K562 (cell line): ENCODE measurements at regions not wholly inside any gene's neighbourhood (a gene's known extent, or its start where the extent isn't known, plus 50 kb on each side); places are given as distances from the start of the nearest gene placed in this dataset.

ENCODE experiments used
- ATAC-seq: fragments of 200-7000 bp; cut with Tn5 transposase; 3 replicates; pipeline ENCODE4 v1.9.1; 2020; ENCODE audit warnings: moderate library complexity
- BruUV-seq: library from RNA; stranded (reverse); fragments of 400-500 nt; replicated peaks from 2 replicates; lab custom pipeline; 2021; lab: Mats Ljungman, UMichigan
- CTCF ChIA-PET: fragments of 300-600 bp; formaldehyde crosslinking; extraction: SDS; loops from one replicate; lab custom pipeline; 2021; ENCODE audit warnings: low intra/inter-chr PET ratio; lab: Yijun Ruan, JAX
- POLR2A ChIA-PET: fragments of 300-600, 350-650 bp; sonication (Branson Sonifier 250); formaldehyde crosslinking; extraction: SDS; loops from one replicate; lab custom pipeline; 2021; ENCODE audit warnings: antibody characterized with exemption, inconsistent platforms; lab: Yijun Ruan, JAX
- DNase-seq, 4 experiments: peaks; one replicate each; pipeline versions ENCODE4 v3.0.0 to v3.0.0-alpha.2; 2011 to 2018; ENCODE audit warnings: low spot score in 3 of 4, mixed read lengths in 3 of 4; ENCODE audit errors: extremely low read depth in 1 of 4
- FAIRE-seq: peaks from 2 replicates; lab custom pipeline; 2011; peaks lifted over from hg19 to GRCh38; lab: Jason Lieb, UNC
- H2AFZ ChIP-seq: 2 replicates; pipeline ENCODE4 v1.6.0; 2011; ENCODE audit warnings: low read depth, low read length, control low read depth, inconsistent platforms
- H3K27ac ChIP-seq: fragments of 200-600 bp; 3 replicates; pipeline ENCODE4 v1.8.0; 2011; ENCODE audit warnings: low read depth, mild to moderate bottlenecking, control low read depth, inconsistent platforms, low read length, moderate library complexity, mixed read lengths; ENCODE audit errors: extremely low read depth
- H3K27me3 ChIP-seq, 2 experiments: fragments of 300-600 bp in 1 of 2; 2 replicates in 1 of 2; 3 replicates in 1 of 2; pipeline versions ENCODE4 v1.6.0 to v1.8.0; 2011; ENCODE audit warnings: inconsistent platforms in 2 of 2, low read length in 2 of 2, mild to moderate bottlenecking in 1 of 2, mixed read lengths in 1 of 2, moderate library complexity in 1 of 2; ENCODE audit not compliant: control insufficient read depth in 2 of 2, insufficient read depth in 2 of 2
- H3K36me3 ChIP-seq: fragments of 300-600 bp; 3 replicates; pipeline ENCODE4 v1.8.0; 2011; ENCODE audit warnings: mild to moderate bottlenecking, low read length, inconsistent platforms; ENCODE audit not compliant: control insufficient read depth, insufficient read depth
- H3K4me1 ChIP-seq, 2 experiments: fragments of 200-600 bp in 1 of 2; replicated peaks in 1 of 2; 2 replicates in 1 of 2; 3 replicates in 1 of 2; pipeline versions ENCODE4 v1.5.1 to v1.8.0; 2011; ENCODE audit warnings: inconsistent platforms in 2 of 2, low read length in 2 of 2, mild to moderate bottlenecking in 1 of 2, mixed read lengths in 1 of 2, moderate library complexity in 1 of 2; ENCODE audit not compliant: control insufficient read depth in 2 of 2, insufficient read depth in 2 of 2
- H3K4me2 ChIP-seq: 2 replicates; pipeline ENCODE4 v1.6.1; 2011; ENCODE audit warnings: low read length, control low read depth, inconsistent platforms, mixed read lengths; ENCODE audit not compliant: insufficient read depth
- H3K4me3 ChIP-seq: fragments of 200-600 bp; sonication (generic), shearing (Covaris generic); 2 replicates; pipeline ENCODE4 v1.5.1; 2016; ENCODE audit warnings: control low read depth, inconsistent platforms
- H3K79me2 ChIP-seq: fragments of 200-600 bp; 3 replicates; pipeline ENCODE4 v1.8.0; 2011; ENCODE audit warnings: low read length, inconsistent platforms; ENCODE audit not compliant: control insufficient read depth, insufficient read depth
- H3K9ac ChIP-seq, 2 experiments: 2 replicates each; pipeline versions ENCODE4 v1.6.0 to v1.6.1; 2011; ENCODE audit warnings: low read depth in 2 of 2, low read length in 2 of 2, control low read depth in 1 of 2, inconsistent platforms in 1 of 2, mild to moderate bottlenecking in 1 of 2, mixed read lengths in 1 of 2; ENCODE audit not compliant: insufficient read depth in 1 of 2
- H3K9me1 ChIP-seq: one replicate; pipeline ENCODE4 v1.6.0; 2011; ENCODE audit warnings: inconsistent platforms, mild to moderate bottlenecking, low read length, moderate library complexity; ENCODE audit not compliant: control insufficient read depth, insufficient read depth
- H3K9me3 ChIP-seq: replicated peaks from 2 replicates; pipeline ENCODE4 v1.5.1; 2011; ENCODE audit warnings: low read depth, low read length, inconsistent platforms; ENCODE audit not compliant: control insufficient read depth, insufficient read depth
- H4K20me1 ChIP-seq: replicated peaks from 2 replicates; pipeline ENCODE4 v1.6.1; 2011; ENCODE audit warnings: low read length, inconsistent platforms, mixed read lengths; ENCODE audit not compliant: control insufficient read depth, insufficient read depth
- C11orf30 ChIP-seq: fragments of 450-650 bp; IDR thresholded peaks from 2 replicates; pipeline ENCODE4 v1.6.1; 2016; ENCODE audit warnings: low read depth, mild to moderate bottlenecking
- CEBPG ChIP-seq, 3 experiments: fragments of 200-800 bp in 1 of 3; sonication (Bioruptor generic) in 1 of 3; sonication (generic) in 1 of 3; formaldehyde crosslinking in 1 of 3; IDR thresholded peaks in 2 of 3; conservative IDR thresholded peaks in 1 of 3; 2 replicates each; pipeline versions ENCODE4 v1.6.1 to v1.8.0; 2016 to 2022; ENCODE audit warnings: missing compliant biosample characterization in 2 of 3, missing genetic modification characterization in 2 of 3, mild to moderate bottlenecking in 1 of 3, missing genetic modification reagents in 1 of 3
- CREB1 ChIP-seq, 2 experiments: sonication (generic) in 1 of 2; formaldehyde crosslinking in 1 of 2; IDR thresholded peaks; 2 replicates each; pipeline versions ENCODE4 v1.6.1 to v1.8.0; 2012 to 2022; ENCODE audit warnings: inconsistent platforms in 1 of 2, mild to moderate bottlenecking in 1 of 2, missing genetic modification reagents in 1 of 2, moderate library complexity in 1 of 2
- HDAC3 ChIP-seq: fragments of 450-650 bp; IDR thresholded peaks from 2 replicates; pipeline ENCODE4 v1.6.1; 2018; ENCODE audit warnings: borderline replicate concordance, mild to moderate bottlenecking, moderate library complexity; ENCODE audit not compliant: partially characterized antibody
- MAFF ChIP-seq: IDR thresholded peaks from 2 replicates; pipeline ENCODE4 v1.6.1; 2012; ENCODE audit warnings: low read length, improper control_type of control experiment
- MAFG ChIP-seq: fragments of 450-650 bp; conservative IDR thresholded peaks from 2 replicates; pipeline ENCODE4 v1.6.1; 2016; ENCODE audit warnings: missing genetic modification characterization, missing compliant biosample characterization
- NFE2 ChIP-seq: IDR thresholded peaks from 2 replicates; pipeline ENCODE4 v1.6.1; 2014; ENCODE audit warnings: antibody characterized with exemption, low read depth
- NFE2L1 ChIP-seq: fragments of 450-650 bp; IDR thresholded peaks from 2 replicates; pipeline ENCODE4 v1.6.1; 2016; ENCODE audit warnings: missing genetic modification characterization, low read depth, mild to moderate bottlenecking, missing compliant biosample characterization, moderate library complexity, borderline replicate concordance
- RHOXF2B ChIP-seq: fragments of 250-450 bp; sonication (Bioruptor Pico); conservative IDR thresholded peaks from 2 replicates; pipeline ENCODE4 v1.5.1; 2021
- SMAD3 ChIP-seq: fragments of 450-650 bp; formaldehyde crosslinking; conservative IDR thresholded peaks from 2 replicates; pipeline ENCODE4 v1.4.0; 2020; ENCODE audit warnings: mild to moderate bottlenecking
- ZNF253 ChIP-seq: fragments of 250-450 bp; sonication (Bioruptor Pico); conservative IDR thresholded peaks from 2 replicates; pipeline ENCODE4 v1.6.1; 2021; ENCODE audit warnings: mild to moderate bottlenecking
- ZNF316 ChIP-seq: fragments of 450-650 bp; IDR thresholded peaks from 2 replicates; pipeline ENCODE4 v1.6.1; 2016
- WGBS: fragments of 100-300 bp; shearing (Covaris generic); methylation state at CpG from one replicate; pipeline ENCODE4 v1.1.6; 2016; ENCODE audit warnings: low coverage, mixed read lengths; ENCODE audit not compliant: insufficient coverage; ENCODE audit errors: missing lambda C conversion rate; 5-methylcytosine and 5-hydroxymethylcytosine counted together
- in situ Hi-C: fragments of 300-500 bp; cut with MboI; formaldehyde crosslinking; loops from 4 replicates; pipeline ENCODE4 v1.15.0; 2018; ENCODE audit warnings: inconsistent platforms, mixed read lengths
- intact Hi-C: fragments of 100-400 bp; cut with micrococcal nuclease; formaldehyde crosslinking; loops from 2 replicates; pipeline ENCODE4 v1.14.2; 2022

DNA sequence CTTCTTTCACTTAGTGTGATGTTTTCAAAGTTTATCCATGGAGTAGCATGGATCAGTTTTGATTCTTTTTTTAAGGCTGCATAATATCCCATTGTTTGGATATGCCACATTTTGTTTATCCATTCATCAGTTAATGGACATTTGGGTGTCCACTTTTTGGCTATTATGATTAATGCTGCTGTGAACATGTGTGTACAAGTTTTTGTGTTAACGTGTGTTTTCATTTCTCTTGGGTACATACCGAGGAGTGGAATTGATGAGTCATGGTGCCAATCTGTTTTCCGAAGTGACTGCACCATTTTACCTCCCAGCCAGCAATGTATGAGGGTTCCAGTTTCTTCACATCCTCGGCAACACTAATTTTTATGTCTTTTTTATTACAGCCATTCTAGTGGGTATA is 78.4 kb upstream of the CCDC28A start:
- Histone ChIP-seq H2AFZ (no peak overlapping the region), H3K9me3 (no peaks in the 10 kb centered on the region), H3K4me3 (no peak overlapping the region), H3K4me1 (peaks cover 0 to 17% of the 10 kb centered on the region in 2 experiments; a peak in 2 of 5 replicates), H4K20me1 (peaks cover 6% of the 10 kb centered on the region; the same call in 1 of the 2 replicates), H3K4me2 (no peak overlapping the region), H3K9me1 (no peaks in the 10 kb centered on the region), H3K36me3 (no peaks in the 10 kb centered on the region), H3K27me3 (peaks cover 39 to 60% of the 10 kb centered on the region in 2 experiments), H3K27ac (no peak overlapping the region), H3K9ac (no peak overlapping the region), H3K79me2 (no peaks in the 10 kb centered on the region)
- ATAC-seq (no peak), FAIRE-seq (no peak), DNase-seq (no peak)
- WGBS: 2% methylated on average over 4 of the region's 4 CpGs
- CTCF ChIA-PET: no interaction called here
- BruUV-seq: no TSS peak
- peak; percentile 21; the same call in 1 of the 2 replicates for TF ChIP-seq C11orf30
- TF ChIP-seq HDAC3: no peak
- TF ChIP-seq ZNF253 (CRISPR knock-in tag): no peak
- TF ChIP-seq ZNF316: peak; percentile 37; the same call in 1 of the 2 replicates
- TF ChIP-seq MAFF: peak; percentile 46
- peak; percentile 25; the same call in 1 of the 2 replicates for TF ChIP-seq NFE2
- TF ChIP-seq CEBPG (CRISPR knock-in tag; IDR thresholded peaks at IDR 0.05): no peak
- TF ChIP-seq CEBPG (tag; conservative IDR thresholded peaks at IDR 0.05 in 1 of 2, IDR thresholded peaks at IDR 0.05 in 1 of 2): no peak
- TF ChIP-seq NFE2L1 (tag): peak; percentile 62
- TF ChIP-seq SMAD3 (CRISPR knock-in tag): no peak
- TF ChIP-seq MAFG (tag): peak; percentile 59
- TF ChIP-seq RHOXF2B: no peak
- TF ChIP-seq CREB1 (IDR thresholded peaks at IDR 0.05): no peak
- no peak for TF ChIP-seq CREB1 (CRISPR knock-in tag; IDR thresholded peaks at IDR 0.05)
- POLR2A ChIA-PET: no interaction called here
- in situ Hi-C loops: no loop called here
- intact Hi-C loops: no loop called here
